HepG2 (cell line): ENCODE measurements at regions not wholly inside any gene's neighbourhood (a gene's known extent, or its start where the extent isn't known, plus 50 kb on each side); places are given as distances from the start of the nearest gene placed in this dataset.

Experiments
- CBX5 ChIP-seq: sonication (generic); formaldehyde crosslinking; IDR thresholded peaks from 2 replicates; pipeline ENCODE4 v1.4.0; 2020; ENCODE audit warnings: missing genetic modification reagents, borderline replicate concordance
- CREB1 ChIP-seq, 2 experiments: fragments of 450-650 bp in 1 of 2; IDR thresholded peaks; 2 replicates each; pipeline ENCODE4 v1.6.1; 2016 to 2017; ENCODE audit warnings: control low read depth in 1 of 2, mild to moderate bottlenecking in 1 of 2, missing compliant biosample characterization in 1 of 2, missing genetic modification characterization in 1 of 2
- E2F5 ChIP-seq: sonication (generic); formaldehyde crosslinking; conservative IDR thresholded peaks from 2 replicates; pipeline ENCODE4 v1.4.0; 2020; ENCODE audit warnings: missing genetic modification reagents
- ESRRA ChIP-seq: sonication (generic); formaldehyde crosslinking; IDR thresholded peaks from 2 replicates; pipeline ENCODE4 v1.5.1; 2020; ENCODE audit warnings: mild to moderate bottlenecking, low read depth, missing genetic modification reagents
- MBNL3 ChIP-seq: fragments of 250-450 bp; sonication (Bioruptor Pico); conservative IDR thresholded peaks from 2 replicates; pipeline ENCODE4 v1.8.0; 2022; ENCODE audit warnings: mild to moderate bottlenecking, inconsistent platforms
- NFYB ChIP-seq: sonication (generic); formaldehyde crosslinking; IDR thresholded peaks from 2 replicates; pipeline ENCODE4 v1.4.0; 2020; ENCODE audit warnings: missing genetic modification reagents
- NR2C2 ChIP-seq: sonication (generic); formaldehyde crosslinking; IDR thresholded peaks from 2 replicates; pipeline ENCODE4 v1.4.0; 2020; ENCODE audit warnings: missing genetic modification reagents, mild to moderate bottlenecking, moderate library complexity, borderline replicate concordance
- RAD21 ChIP-seq: fragments of 450-650 bp; formaldehyde crosslinking; IDR thresholded peaks from 2 replicates; pipeline ENCODE4 v1.5.0; 2020; ENCODE audit warnings: mild to moderate bottlenecking
- REPIN1 ChIP-seq: sonication (generic); formaldehyde crosslinking; IDR thresholded peaks from 2 replicates; pipeline ENCODE4 v1.8.0; 2022; ENCODE audit warnings: missing genetic modification reagents, low read depth, mild to moderate bottlenecking, borderline replicate concordance
- SAP130 ChIP-seq: IDR thresholded peaks from 2 replicates; pipeline ENCODE4 v1.6.1; 2016; ENCODE audit warnings: low read depth
- STAG1 ChIP-seq: sonication (generic); formaldehyde crosslinking; IDR thresholded peaks from 2 replicates; pipeline ENCODE4 v1.4.0; 2020; ENCODE audit warnings: missing genetic modification reagents
- ZHX1 ChIP-seq: sonication (generic); formaldehyde crosslinking; IDR thresholded peaks from 2 replicates; pipeline ENCODE4 v1.8.1; 2022; ENCODE audit warnings: low read depth, mild to moderate bottlenecking, missing genetic modification reagents
- TF ChIP-seq, protein P1 (sequence below): sonication (generic); formaldehyde crosslinking; IDR thresholded peaks from 2 replicates; pipeline ENCODE4 v1.5.0; 2020; ENCODE audit warnings: mild to moderate bottlenecking, missing genetic modification reagents, moderate library complexity
- TF ChIP-seq, protein P2 (sequence below): sonication (generic); formaldehyde crosslinking; IDR thresholded peaks from 2 replicates; pipeline ENCODE4 v1.4.0; 2020; ENCODE audit warnings: missing genetic modification reagents, mild to moderate bottlenecking, borderline replicate concordance

DNA sequence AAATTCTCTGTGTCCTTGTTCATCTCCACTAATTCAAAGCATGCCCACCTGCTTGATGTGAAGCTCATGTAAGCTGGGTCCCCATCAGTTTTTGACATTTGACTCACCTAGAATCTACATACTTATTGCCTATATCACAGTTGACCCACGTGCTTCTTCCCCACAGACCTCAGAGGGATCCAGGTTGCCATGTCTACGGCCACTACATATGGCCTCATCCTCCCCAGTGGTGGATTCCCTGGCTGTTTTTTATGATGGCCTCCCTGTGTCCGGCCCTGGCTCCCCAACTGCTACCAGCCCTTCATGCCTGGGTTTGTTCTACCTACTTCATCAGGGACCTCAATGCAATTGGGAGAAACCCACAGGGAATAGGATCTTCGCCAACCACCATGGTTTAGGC, 187.4 kb upstream of the GDF10 start:
- TF ChIP-seq, protein P1, sequence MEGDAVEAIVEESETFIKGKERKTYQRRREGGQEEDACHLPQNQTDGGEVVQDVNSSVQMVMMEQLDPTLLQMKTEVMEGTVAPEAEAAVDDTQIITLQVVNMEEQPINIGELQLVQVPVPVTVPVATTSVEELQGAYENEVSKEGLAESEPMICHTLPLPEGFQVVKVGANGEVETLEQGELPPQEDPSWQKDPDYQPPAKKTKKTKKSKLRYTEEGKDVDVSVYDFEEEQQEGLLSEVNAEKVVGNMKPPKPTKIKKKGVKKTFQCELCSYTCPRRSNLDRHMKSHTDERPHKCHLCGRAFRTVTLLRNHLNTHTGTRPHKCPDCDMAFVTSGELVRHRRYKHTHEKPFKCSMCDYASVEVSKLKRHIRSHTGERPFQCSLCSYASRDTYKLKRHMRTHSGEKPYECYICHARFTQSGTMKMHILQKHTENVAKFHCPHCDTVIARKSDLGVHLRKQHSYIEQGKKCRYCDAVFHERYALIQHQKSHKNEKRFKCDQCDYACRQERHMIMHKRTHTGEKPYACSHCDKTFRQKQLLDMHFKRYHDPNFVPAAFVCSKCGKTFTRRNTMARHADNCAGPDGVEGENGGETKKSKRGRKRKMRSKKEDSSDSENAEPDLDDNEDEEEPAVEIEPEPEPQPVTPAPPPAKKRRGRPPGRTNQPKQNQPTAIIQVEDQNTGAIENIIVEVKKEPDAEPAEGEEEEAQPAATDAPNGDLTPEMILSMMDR (CRISPR knock-in tag), result no peak
- TF ChIP-seq STAG1 (CRISPR knock-in tag) (no peak), RAD21 (CRISPR knock-in tag) (no peak), ZHX1 (CRISPR knock-in tag) (no peak), CREB1 (IDR thresholded peaks at IDR 0.05) (no peak), CREB1 (CRISPR knock-in tag; IDR thresholded peaks at IDR 0.05) (no peak), MBNL3 (CRISPR knock-in tag) (no peak), CBX5 (CRISPR knock-in tag) (no peak), SAP130 (CRISPR knock-in tag) (no peak), ESRRA (CRISPR knock-in tag) (no peak), E2F5 (no peak), NFYB (CRISPR knock-in tag) (no peak), NR2C2 (CRISPR knock-in tag) (no peak), REPIN1 (CRISPR knock-in tag) (no peak)
- TF ChIP-seq, protein P2, sequence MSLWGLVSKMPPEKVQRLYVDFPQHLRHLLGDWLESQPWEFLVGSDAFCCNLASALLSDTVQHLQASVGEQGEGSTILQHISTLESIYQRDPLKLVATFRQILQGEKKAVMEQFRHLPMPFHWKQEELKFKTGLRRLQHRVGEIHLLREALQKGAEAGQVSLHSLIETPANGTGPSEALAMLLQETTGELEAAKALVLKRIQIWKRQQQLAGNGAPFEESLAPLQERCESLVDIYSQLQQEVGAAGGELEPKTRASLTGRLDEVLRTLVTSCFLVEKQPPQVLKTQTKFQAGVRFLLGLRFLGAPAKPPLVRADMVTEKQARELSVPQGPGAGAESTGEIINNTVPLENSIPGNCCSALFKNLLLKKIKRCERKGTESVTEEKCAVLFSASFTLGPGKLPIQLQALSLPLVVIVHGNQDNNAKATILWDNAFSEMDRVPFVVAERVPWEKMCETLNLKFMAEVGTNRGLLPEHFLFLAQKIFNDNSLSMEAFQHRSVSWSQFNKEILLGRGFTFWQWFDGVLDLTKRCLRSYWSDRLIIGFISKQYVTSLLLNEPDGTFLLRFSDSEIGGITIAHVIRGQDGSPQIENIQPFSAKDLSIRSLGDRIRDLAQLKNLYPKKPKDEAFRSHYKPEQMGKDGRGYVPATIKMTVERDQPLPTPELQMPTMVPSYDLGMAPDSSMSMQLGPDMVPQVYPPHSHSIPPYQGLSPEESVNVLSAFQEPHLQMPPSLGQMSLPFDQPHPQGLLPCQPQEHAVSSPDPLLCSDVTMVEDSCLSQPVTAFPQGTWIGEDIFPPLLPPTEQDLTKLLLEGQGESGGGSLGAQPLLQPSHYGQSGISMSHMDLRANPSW (CRISPR knock-in tag), result no peak
